GM21619 (cell line): ENCODE measurements at regions not wholly inside any gene's neighbourhood (a gene's known extent, or its start where the extent isn't known, plus 50 kb on each side); places are given as distances from the start of the nearest gene placed in this dataset.
"Not testable (repeated sequence)": the region's sequence is repeated elsewhere in the genome, so short reads cannot be mapped to it uniquely, and the experiment has no call there.

Experiments
- ATAC-seq: cut with Tn5 transposase; IDR thresholded peaks from one replicate; pipeline ENCODE4 v1.9.1; 2021; ENCODE audit not compliant: unreplicated experiment

- no peak for ATAC-seq
Observed at GRCh38 chr12:17016116-17016864, 410.3 kb upstream of the LMO3 start.

GRCh38 chr12:17015501-17015900, 409.5 kb upstream of the LMO3 start:
- ATAC-seq = no peak

- not testable (repeated sequence) for ATAC-seq
Observed at GRCh38 chr12:17007442-17008040, 401.6 kb upstream of the LMO3 start.

- not testable (repeated sequence) for ATAC-seq
Observed at GRCh38 chr12:16998538-16998937, 392.6 kb upstream of the LMO3 start.

- no peak for ATAC-seq
Observed at GRCh38 chr12:16984484-16984883, 378.5 kb upstream of the LMO3 start.

- ATAC-seq = no peak
Observed at GRCh38 chr12:16972923-16973770, 367.2 kb upstream of the LMO3 start.

- no peak for ATAC-seq
Observed at GRCh38 chr12:16962889-16963288, 356.9 kb upstream of the LMO3 start.

GRCh38 chr12:16955083-16955657, 349.2 kb upstream of the LMO3 start:
- ATAC-seq = peak; percentile 71

- ATAC-seq = no peak
Observed at GRCh38 chr12:16949871-16950667, 344.1 kb upstream of the LMO3 start.

GRCh38 chr12:16949371-16949770, 343.4 kb upstream of the LMO3 start:
- no peak for ATAC-seq

GRCh38 chr12:16946704-16947103, 340.7 kb upstream of the LMO3 start:
- no peak for ATAC-seq

GRCh38 chr12:16939871-16940306, 333.9 kb upstream of the LMO3 start:
- ATAC-seq = peak; percentile 100

GRCh38 chr12:16927259-16927658, 321.3 kb upstream of the LMO3 start:
- ATAC-seq = no peak

GRCh38 chr12:16920451-16920850, 314.5 kb upstream of the LMO3 start:
- ATAC-seq = no peak

- ATAC-seq = no peak
Observed at GRCh38 chr12:16919551-16919950, 313.6 kb upstream of the LMO3 start.

- no peak for ATAC-seq
Observed at GRCh38 chr12:16914853-16915252, 308.9 kb upstream of the LMO3 start.

- ATAC-seq = no peak
Observed at GRCh38 chr12:16913832-16914490, 308.0 kb upstream of the LMO3 start.

GRCh38 chr12:16901946-16902345, 296.0 kb upstream of the LMO3 start:
- ATAC-seq = no peak

GRCh38 chr12:16893426-16893825, 287.5 kb upstream of the LMO3 start:
- ATAC-seq = no peak

GRCh38 chr12:16891673-16892072, 285.7 kb upstream of the LMO3 start:
- ATAC-seq = no peak
